Cardiac fibroblast (primary cell): ENCODE measurements at regions not wholly inside any gene's neighbourhood (a gene's known extent, or its start where the extent isn't known, plus 50 kb on each side); places are given as distances from the start of the nearest gene placed in this dataset.
A peak's percentile ranks its signal among the peaks of the same experiment; 100 is the strongest.

ENCODE experiments used
- DNase-seq, 2 donors: peaks; one replicate each; pipeline versions ENCODE4 v3.0.0 to v3.0.0-alpha.2; 2010; ENCODE audit warnings: low read depth in 2 of 2
- H3K4me3 ChIP-seq, 2 donors: replicated peaks in 1 of 2; 1 replicate in 1 of 2; 2 replicates in 1 of 2; pipeline ENCODE4 v1.5.1; 2011; ENCODE audit warnings: low read depth in 2 of 2, low read length in 2 of 2, mild to moderate bottlenecking in 2 of 2, moderate library complexity in 1 of 2
- CTCF ChIP-seq: IDR thresholded peaks from one replicate; pipeline ENCODE4 v1.5.1; 2011; ENCODE audit warnings: low read depth, mild to moderate bottlenecking, low read length, inconsistent platforms

- no peak for TF ChIP-seq CTCF
- DNase-seq = no peak
- no peak overlapping the region for H3K4me3 ChIP-seq
Observed at GRCh38 chr6:12598919-12599318, 117.6 kb upstream of the PHACTR1 start.

- DNase-seq = peak; percentile 65 to 86
- no peak for TF ChIP-seq CTCF
- H3K4me3 ChIP-seq = no peak overlapping the region
Observed at GRCh38 chr6:12601881-12602280, 114.7 kb upstream of the PHACTR1 start.

GRCh38 chr6:12602342-12602741 lies 114.2 kb upstream of the PHACTR1 start:
- no peak overlapping the region for H3K4me3 ChIP-seq
- TF ChIP-seq CTCF = no peak
- peak; percentile 35 to 52 for DNase-seq

- H3K4me3 ChIP-seq = no peak overlapping the region
- TF ChIP-seq CTCF = peak; percentile 52
- peak; percentile 86 to 93 for DNase-seq
Observed at GRCh38 chr6:12602951-12603672, 113.5 kb upstream of the PHACTR1 start.

- peak; percentile 3 for TF ChIP-seq CTCF
- no peak overlapping the region for H3K4me3 ChIP-seq
- no peak for DNase-seq
Observed at GRCh38 chr6:12603673-12604049, 112.9 kb upstream of the PHACTR1 start.

- peak; percentile 64 for TF ChIP-seq CTCF
- DNase-seq = peak; percentile 77 to 84
- no peak overlapping the region for H3K4me3 ChIP-seq
Observed at GRCh38 chr6:12605888-12606345, 110.7 kb upstream of the PHACTR1 start.

GRCh38 chr6:12606616-12607015 lies 110.0 kb upstream of the PHACTR1 start:
- DNase-seq = no peak
- no peak overlapping the region for H3K4me3 ChIP-seq
- no peak for TF ChIP-seq CTCF
